GM06990 (cell line): ENCODE measurements at regions not wholly inside any gene's neighbourhood (a gene's known extent, or its start where the extent isn't known, plus 50 kb on each side); places are given as distances from the start of the nearest gene placed in this dataset.

ENCODE experiments used
- DNase-seq: peaks from one replicate; pipeline ENCODE4 v3.0.0-alpha.2; 2011; ENCODE audit not compliant: insufficient read length; ENCODE audit errors: extremely low read depth
- H3K27me3 ChIP-seq: replicated peaks from 2 replicates; pipeline ENCODE4 v1.6.0; 2011; ENCODE audit warnings: low read length; ENCODE audit not compliant: control insufficient read depth, insufficient read depth
- H3K36me3 ChIP-seq: 2 replicates; pipeline ENCODE4 v1.5.1; 2011; ENCODE audit warnings: low read length; ENCODE audit not compliant: control insufficient read depth, insufficient read depth
- H3K4me3 ChIP-seq: replicated peaks from 2 replicates; pipeline ENCODE4 v1.5.1; 2011; ENCODE audit warnings: low read depth, mild to moderate bottlenecking, control low read depth, low read length
- CTCF ChIP-seq: IDR thresholded peaks from 2 replicates; pipeline ENCODE4 v1.5.1; 2011; ENCODE audit warnings: low read length, control low read depth, mild to moderate bottlenecking, inconsistent platforms; ENCODE audit not compliant: insufficient read depth, poor library complexity, severe bottlenecking

DNA sequence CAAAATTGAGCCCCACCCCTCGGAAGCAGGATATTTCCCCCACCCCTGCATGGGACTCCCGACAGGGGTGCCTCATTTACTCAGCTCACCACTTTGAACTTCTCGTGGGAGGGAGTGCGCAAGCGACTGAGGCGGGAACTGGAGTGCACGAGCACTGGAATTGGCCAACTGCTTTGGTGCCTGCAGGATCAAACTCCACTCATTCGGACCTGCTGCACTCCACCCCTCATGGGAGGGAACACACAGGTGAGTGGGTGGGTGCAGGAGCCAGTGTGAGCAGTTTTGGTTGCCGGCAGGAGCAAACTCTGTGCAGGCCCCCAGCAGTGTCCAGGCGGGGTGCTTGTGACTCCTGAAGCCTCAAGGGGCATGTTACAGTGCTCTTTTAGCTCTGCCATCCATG, 301.2 kb downstream of the TUSC1 start:
- no peaks in the 10 kb centered on the region for H3K27me3 ChIP-seq
- no peaks in the 10 kb centered on the region for H3K36me3 ChIP-seq
- H3K4me3 ChIP-seq = no peak overlapping the region
- DNase-seq = no peak
- TF ChIP-seq CTCF = no peak

DNA sequence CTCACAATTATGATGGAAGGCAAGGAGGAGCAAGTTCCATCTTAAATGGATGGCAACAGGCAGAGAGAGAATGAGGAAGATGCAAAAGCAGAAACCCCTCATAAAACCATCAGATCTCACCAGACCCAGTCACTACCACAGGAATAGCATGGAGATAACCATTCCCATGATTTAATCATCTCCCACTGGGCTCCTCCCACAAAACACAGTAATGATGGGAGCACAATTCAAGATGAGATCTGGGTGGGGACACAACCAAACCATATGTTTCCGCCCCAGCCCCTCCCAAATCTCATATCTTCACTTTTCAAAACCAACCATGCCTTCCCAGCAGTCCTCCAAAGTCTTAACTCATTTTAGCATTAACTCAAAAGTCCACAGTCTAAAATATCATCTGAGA, 304.0 kb downstream of the TUSC1 start:
- no peak for DNase-seq
- no peaks in the 10 kb centered on the region for H3K36me3 ChIP-seq
- no peak overlapping the region for H3K4me3 ChIP-seq
- no peaks in the 10 kb centered on the region for H3K27me3 ChIP-seq
- no peak for TF ChIP-seq CTCF

- no peak for TF ChIP-seq CTCF
- no peak overlapping the region for H3K4me3 ChIP-seq
- no peak for DNase-seq
- no peaks in the 10 kb centered on the region for H3K27me3 ChIP-seq
- no peaks in the 10 kb centered on the region for H3K36me3 ChIP-seq
Observed at GRCh38 chr9:25366906-25367305, 311.3 kb downstream of the TUSC1 start.

- Histone ChIP-seq H3K36me3 (no peaks in the 10 kb centered on the region), H3K27me3 (no peaks in the 10 kb centered on the region), H3K4me3 (no peak overlapping the region)
- no peak for DNase-seq
- no peak for TF ChIP-seq CTCF
Observed at GRCh38 chr9:25353783-25354182, 324.5 kb downstream of the TUSC1 start.

GRCh38 chr9:25350011-25350410, 328.2 kb downstream of the TUSC1 start:
- no peaks in the 10 kb centered on the region for H3K27me3 ChIP-seq
- H3K36me3 ChIP-seq = no peaks in the 10 kb centered on the region
- H3K4me3 ChIP-seq = no peak overlapping the region
- DNase-seq = no peak
- no peak for TF ChIP-seq CTCF

GRCh38 chr9:25322142-25322541, 356.1 kb downstream of the TUSC1 start:
- H3K36me3 ChIP-seq = no peaks in the 10 kb centered on the region
- TF ChIP-seq CTCF = no peak
- H3K4me3 ChIP-seq = no peak overlapping the region
- DNase-seq = no peak
- H3K27me3 ChIP-seq = no peaks in the 10 kb centered on the region
